ENCODE measurements at regions not wholly inside any gene's neighbourhood (a gene's known extent, or its start where the extent isn't known, plus 50 kb on each side); places are given as distances from the start of the nearest gene placed in this dataset.

GRCh38 chr14:85766295-85766694, 236.4 kb downstream of the FLRT2 start:
- H3K9me3 ChIP-seq (replicated peaks; ENCODE audit: insufficient read depth, low read length), result no peaks in the 10 kb centered on the region
- H3K79me2 ChIP-seq (ENCODE audit: low read length), result no peaks in the 10 kb centered on the region
- no peak overlapping the region for H3K27ac ChIP-seq (ENCODE audit: low read length)
- H3K4me1 ChIP-seq (ENCODE audit: low read length), result no peaks in the 10 kb centered on the region
- no peak overlapping the region for H3K9ac ChIP-seq (ENCODE audit: low read length)
- H3K36me3 ChIP-seq (replicated peaks; ENCODE audit: insufficient read depth, low read length), result no peaks in the 10 kb centered on the region
- TF ChIP-seq, protein P1, sequence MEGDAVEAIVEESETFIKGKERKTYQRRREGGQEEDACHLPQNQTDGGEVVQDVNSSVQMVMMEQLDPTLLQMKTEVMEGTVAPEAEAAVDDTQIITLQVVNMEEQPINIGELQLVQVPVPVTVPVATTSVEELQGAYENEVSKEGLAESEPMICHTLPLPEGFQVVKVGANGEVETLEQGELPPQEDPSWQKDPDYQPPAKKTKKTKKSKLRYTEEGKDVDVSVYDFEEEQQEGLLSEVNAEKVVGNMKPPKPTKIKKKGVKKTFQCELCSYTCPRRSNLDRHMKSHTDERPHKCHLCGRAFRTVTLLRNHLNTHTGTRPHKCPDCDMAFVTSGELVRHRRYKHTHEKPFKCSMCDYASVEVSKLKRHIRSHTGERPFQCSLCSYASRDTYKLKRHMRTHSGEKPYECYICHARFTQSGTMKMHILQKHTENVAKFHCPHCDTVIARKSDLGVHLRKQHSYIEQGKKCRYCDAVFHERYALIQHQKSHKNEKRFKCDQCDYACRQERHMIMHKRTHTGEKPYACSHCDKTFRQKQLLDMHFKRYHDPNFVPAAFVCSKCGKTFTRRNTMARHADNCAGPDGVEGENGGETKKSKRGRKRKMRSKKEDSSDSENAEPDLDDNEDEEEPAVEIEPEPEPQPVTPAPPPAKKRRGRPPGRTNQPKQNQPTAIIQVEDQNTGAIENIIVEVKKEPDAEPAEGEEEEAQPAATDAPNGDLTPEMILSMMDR (IDR thresholded peaks at IDR 0.05; ENCODE audit: low read length), result no peak
- TF ChIP-seq EZH2phosphoT487 (IDR thresholded peaks at IDR 0.05; ENCODE audit: low read length), result no peak
- no peak for TF ChIP-seq EZH2 (optimal IDR thresholded peaks at IDR 0.05; ENCODE audit: low read depth, low read length)
- H3K27me3 ChIP-seq (replicated peaks; ENCODE audit: insufficient read depth, low read length), result no peaks in the 10 kb centered on the region
- no peak overlapping the region for H2AFZ ChIP-seq (ENCODE audit: low read length)
- H3K9me2 ChIP-seq (replicated peaks; ENCODE audit: insufficient read depth, low read length), result no peaks in the 10 kb centered on the region
- H4K20me1 ChIP-seq (ENCODE audit: insufficient read depth, low read length), result no peaks in the 10 kb centered on the region
- H3F3A ChIP-seq (ENCODE audit: insufficient read depth, low read length), result no peaks in the 10 kb centered on the region
- no peak overlapping the region for H3K4me3 ChIP-seq (ENCODE audit: low read length)
- no peak overlapping the region for H3K4me2 ChIP-seq (ENCODE audit: low read depth, low read length)
- DNase-seq, result no peak

DNA sequence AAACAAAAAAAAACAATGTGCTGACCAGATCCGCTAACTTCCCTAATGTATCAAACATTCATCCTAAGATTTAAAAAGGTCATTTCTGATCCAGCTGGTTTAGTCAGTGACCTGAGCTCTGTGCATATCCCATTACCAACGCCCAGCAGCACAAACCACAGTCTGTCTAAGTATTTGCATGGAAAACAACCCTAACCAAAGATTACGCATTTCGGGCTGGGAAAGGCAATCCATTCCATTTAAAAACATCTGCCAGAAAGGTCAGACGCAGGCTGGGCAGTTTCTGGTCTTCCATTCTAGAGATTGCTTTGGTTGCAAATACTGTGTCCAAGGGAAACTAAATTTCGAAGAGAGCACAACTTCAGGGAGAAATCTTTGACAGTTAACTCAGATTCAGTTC, 234.9 kb downstream of the FLRT2 start:
- H3K9me2 ChIP-seq (replicated peaks; ENCODE audit: insufficient read depth, low read length), result no peaks in the 10 kb centered on the region
- no peak overlapping the region for H2AFZ ChIP-seq (ENCODE audit: low read length)
- H3K9ac ChIP-seq (ENCODE audit: low read length), result no peak overlapping the region
- H3K9me3 ChIP-seq (replicated peaks; ENCODE audit: insufficient read depth, low read length), result no peaks in the 10 kb centered on the region
- no peak for DNase-seq
- H3K79me2 ChIP-seq (ENCODE audit: low read length), result no peaks in the 10 kb centered on the region
- no peaks in the 10 kb centered on the region for H4K20me1 ChIP-seq (ENCODE audit: insufficient read depth, low read length)
- no peaks in the 10 kb centered on the region for H3K4me1 ChIP-seq (ENCODE audit: low read length)
- no peaks in the 10 kb centered on the region for H3K36me3 ChIP-seq (replicated peaks; ENCODE audit: insufficient read depth, low read length)
- TF ChIP-seq EZH2phosphoT487 (IDR thresholded peaks at IDR 0.05; ENCODE audit: low read length), result no peak
- TF ChIP-seq EZH2 (optimal IDR thresholded peaks at IDR 0.05; ENCODE audit: low read depth, low read length), result no peak
- TF ChIP-seq, protein P1 (IDR thresholded peaks at IDR 0.05; ENCODE audit: low read length), result no peak
- no peaks in the 10 kb centered on the region for H3F3A ChIP-seq (ENCODE audit: insufficient read depth, low read length)
- no peak overlapping the region for H3K4me2 ChIP-seq (ENCODE audit: low read depth, low read length)
- H3K4me3 ChIP-seq (ENCODE audit: low read length), result no peak overlapping the region
- no peaks in the 10 kb centered on the region for H3K27me3 ChIP-seq (replicated peaks; ENCODE audit: insufficient read depth, low read length)
- no peak overlapping the region for H3K27ac ChIP-seq (ENCODE audit: low read length)

GRCh38 chr14:85762526-85762925, 232.6 kb downstream of the FLRT2 start:
- TF ChIP-seq EZH2 (optimal IDR thresholded peaks at IDR 0.05; ENCODE audit: low read depth, low read length) (no peak), EZH2phosphoT487 (IDR thresholded peaks at IDR 0.05; ENCODE audit: low read length) (no peak)
- TF ChIP-seq, protein P1 (IDR thresholded peaks at IDR 0.05; ENCODE audit: low read length), result no peak
- Histone ChIP-seq H3K4me2 (ENCODE audit: low read depth, low read length) (no peak overlapping the region), H3K4me3 (ENCODE audit: low read length) (no peak overlapping the region), H3K9ac (ENCODE audit: low read length) (no peak overlapping the region), H3F3A (ENCODE audit: insufficient read depth, low read length) (no peaks in the 10 kb centered on the region), H3K27me3 (replicated peaks; ENCODE audit: insufficient read depth, low read length) (no peaks in the 10 kb centered on the region), H3K9me2 (replicated peaks; ENCODE audit: insufficient read depth, low read length) (no peaks in the 10 kb centered on the region), H3K36me3 (replicated peaks; ENCODE audit: insufficient read depth, low read length) (no peaks in the 10 kb centered on the region), H3K4me1 (ENCODE audit: low read length) (no peaks in the 10 kb centered on the region), H3K79me2 (ENCODE audit: low read length) (no peaks in the 10 kb centered on the region), H3K9me3 (replicated peaks; ENCODE audit: insufficient read depth, low read length) (no peaks in the 10 kb centered on the region), H2AFZ (ENCODE audit: low read length) (no peak overlapping the region), H3K27ac (ENCODE audit: low read length) (no peak overlapping the region), H4K20me1 (ENCODE audit: insufficient read depth, low read length) (no peaks in the 10 kb centered on the region)
- no peak for DNase-seq
